Effector memory CD4-positive, alpha-beta T cell (primary cell): ENCODE measurements at regions not wholly inside any gene's neighbourhood (a gene's known extent, or its start where the extent isn't known, plus 50 kb on each side); places are given as distances from the start of the nearest gene placed in this dataset.

Experiments used
- DNase-seq, 3 donors: peaks; one replicate each; pipeline ENCODE4 v3.0.0-alpha.2; 2020
- H3K27ac ChIP-seq: 2 replicates; pipeline ENCODE4 v1.7.0; 2013; ENCODE audit warnings: mild to moderate bottlenecking, low read length, moderate library complexity; ENCODE audit not compliant: insufficient read depth, poor library complexity, severe bottlenecking
- H3K27me3 ChIP-seq: replicated peaks from 2 replicates; pipeline ENCODE4 v1.7.0; 2013; ENCODE audit warnings: mild to moderate bottlenecking, low read length; ENCODE audit not compliant: insufficient read depth, control insufficient read depth, poor library complexity, severe bottlenecking
- H3K36me3 ChIP-seq: 2 replicates; pipeline ENCODE4 v1.7.0; 2013; ENCODE audit warnings: mild to moderate bottlenecking, low read length, moderate library complexity; ENCODE audit not compliant: control insufficient read depth, insufficient read depth
- H3K4me1 ChIP-seq: 2 replicates; pipeline ENCODE4 v1.7.0; 2013; ENCODE audit warnings: low read length, mild to moderate bottlenecking; ENCODE audit not compliant: control insufficient read depth, insufficient read depth, poor library complexity, severe bottlenecking
- H3K4me3 ChIP-seq: 2 replicates; pipeline ENCODE4 v1.7.0; 2013; ENCODE audit warnings: low read length, low read depth, mild to moderate bottlenecking; ENCODE audit not compliant: insufficient read depth, poor library complexity, severe bottlenecking
- H3K9me3 ChIP-seq: 2 replicates; pipeline ENCODE4 v1.7.0; 2013; ENCODE audit warnings: mild to moderate bottlenecking, low read length, moderate library complexity; ENCODE audit not compliant: control insufficient read depth

DNA sequence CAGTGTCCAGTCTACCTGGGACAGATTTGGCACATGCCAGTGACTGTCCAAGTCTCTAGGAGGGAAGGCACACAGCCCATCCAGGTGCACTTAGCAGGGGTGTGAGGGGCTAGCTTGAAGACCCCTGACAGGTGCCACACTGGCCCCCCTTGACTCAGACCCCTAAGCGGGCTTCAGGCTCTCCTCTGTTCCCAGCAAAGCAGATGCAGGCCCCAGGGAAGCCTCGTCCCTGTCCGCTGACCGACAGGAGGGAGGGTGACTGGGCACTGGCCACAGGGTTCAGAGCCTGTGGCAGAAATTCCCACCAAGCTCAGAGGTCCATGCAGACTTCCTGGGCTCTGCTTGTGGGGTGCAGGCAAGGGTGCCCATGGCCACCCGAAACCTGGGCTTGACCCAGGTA, 239.8 kb upstream of the MYT1L start:
- Histone ChIP-seq H3K27me3 (no peaks in the 10 kb centered on the region), H3K27ac (no peak overlapping the region), H3K36me3 (no peaks in the 10 kb centered on the region), H3K9me3 (no peaks in the 10 kb centered on the region), H3K4me3 (no peak overlapping the region), H3K4me1 (no peaks in the 10 kb centered on the region)
- no peak for DNase-seq

DNA sequence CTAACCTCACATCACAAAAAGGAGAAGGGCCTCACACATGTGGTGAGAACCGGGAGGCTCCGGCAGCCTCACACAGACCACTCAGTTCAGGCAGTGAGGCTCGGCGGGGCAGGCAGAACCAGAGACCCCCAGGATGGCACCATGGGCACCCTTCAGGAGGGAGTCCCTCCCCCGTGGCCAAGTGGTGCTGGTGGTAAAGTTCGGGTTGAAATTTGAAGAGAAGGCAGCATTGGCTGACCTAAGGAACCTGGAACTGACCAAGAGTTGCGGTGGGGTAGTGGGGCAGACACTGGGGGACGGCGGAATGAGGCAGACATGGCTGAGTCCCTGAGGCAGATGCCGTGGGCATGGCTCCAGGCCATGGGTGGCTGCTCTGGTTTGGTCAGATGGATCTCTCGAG, 239.3 kb upstream of the MYT1L start:
- no peak for DNase-seq
- no peaks in the 10 kb centered on the region for H3K4me1 ChIP-seq
- no peaks in the 10 kb centered on the region for H3K36me3 ChIP-seq
- no peaks in the 10 kb centered on the region for H3K27me3 ChIP-seq
- H3K9me3 ChIP-seq, result no peaks in the 10 kb centered on the region
- H3K4me3 ChIP-seq, result no peak overlapping the region
- H3K27ac ChIP-seq, result no peak overlapping the region

DNA sequence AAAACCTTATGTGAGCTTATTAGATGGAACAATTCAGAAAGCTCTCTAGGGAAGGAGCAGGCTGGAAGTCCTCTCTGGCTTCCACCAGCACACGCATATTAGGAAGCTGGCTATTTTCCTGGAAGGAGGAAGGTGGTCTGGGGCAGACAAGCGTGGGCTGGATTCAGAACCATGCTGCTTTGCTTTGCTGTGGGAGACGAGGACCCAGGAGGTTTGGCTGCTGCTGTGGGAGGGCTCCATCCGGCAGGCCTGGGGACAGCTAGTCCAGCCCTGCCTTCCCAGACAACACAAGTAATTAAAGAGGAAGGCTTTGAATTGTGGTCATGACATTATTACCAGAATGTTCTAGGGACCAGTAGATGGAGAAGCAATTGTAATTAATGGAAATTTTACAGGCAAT, 238.8 kb upstream of the MYT1L start:
- H3K36me3 ChIP-seq, result no peaks in the 10 kb centered on the region
- H3K4me3 ChIP-seq, result no peak overlapping the region

GRCh38 chr2:2569306-2569705, 238.2 kb upstream of the MYT1L start:
- Histone ChIP-seq H3K9me3 (no peaks in the 10 kb centered on the region), H3K4me1 (no peaks in the 10 kb centered on the region), H3K27me3 (no peaks in the 10 kb centered on the region), H3K27ac (no peak overlapping the region), H3K4me3 (no peak overlapping the region), H3K36me3 (no peaks in the 10 kb centered on the region)
- DNase-seq, result no peak

More for the DNA sequence above, 238.8 kb upstream of the MYT1L start:
- Histone ChIP-seq H3K27me3 (no peaks in the 10 kb centered on the region), H3K4me1 (no peaks in the 10 kb centered on the region), H3K27ac (no peak overlapping the region), H3K9me3 (no peaks in the 10 kb centered on the region)
- DNase-seq, result no peak

- H3K4me3 ChIP-seq, result no peak overlapping the region
- DNase-seq, result no peak
- H3K27me3 ChIP-seq, result no peaks in the 10 kb centered on the region
- H3K9me3 ChIP-seq, result no peaks in the 10 kb centered on the region
- no peaks in the 10 kb centered on the region for H3K36me3 ChIP-seq
- no peak overlapping the region for H3K27ac ChIP-seq
- H3K4me1 ChIP-seq, result no peaks in the 10 kb centered on the region
These were observed 237.3 kb upstream of the MYT1L start for GRCh38 chr2:2568411-2568810.

- no peaks in the 10 kb centered on the region for H3K27me3 ChIP-seq
- DNase-seq, result no peak
- no peaks in the 10 kb centered on the region for H3K36me3 ChIP-seq
- no peaks in the 10 kb centered on the region for H3K4me1 ChIP-seq
- H3K9me3 ChIP-seq, result no peaks in the 10 kb centered on the region
- H3K4me3 ChIP-seq, result no peak overlapping the region
- H3K27ac ChIP-seq, result no peak overlapping the region
These were observed 236.7 kb upstream of the MYT1L start for GRCh38 chr2:2567776-2568175.

DNA sequence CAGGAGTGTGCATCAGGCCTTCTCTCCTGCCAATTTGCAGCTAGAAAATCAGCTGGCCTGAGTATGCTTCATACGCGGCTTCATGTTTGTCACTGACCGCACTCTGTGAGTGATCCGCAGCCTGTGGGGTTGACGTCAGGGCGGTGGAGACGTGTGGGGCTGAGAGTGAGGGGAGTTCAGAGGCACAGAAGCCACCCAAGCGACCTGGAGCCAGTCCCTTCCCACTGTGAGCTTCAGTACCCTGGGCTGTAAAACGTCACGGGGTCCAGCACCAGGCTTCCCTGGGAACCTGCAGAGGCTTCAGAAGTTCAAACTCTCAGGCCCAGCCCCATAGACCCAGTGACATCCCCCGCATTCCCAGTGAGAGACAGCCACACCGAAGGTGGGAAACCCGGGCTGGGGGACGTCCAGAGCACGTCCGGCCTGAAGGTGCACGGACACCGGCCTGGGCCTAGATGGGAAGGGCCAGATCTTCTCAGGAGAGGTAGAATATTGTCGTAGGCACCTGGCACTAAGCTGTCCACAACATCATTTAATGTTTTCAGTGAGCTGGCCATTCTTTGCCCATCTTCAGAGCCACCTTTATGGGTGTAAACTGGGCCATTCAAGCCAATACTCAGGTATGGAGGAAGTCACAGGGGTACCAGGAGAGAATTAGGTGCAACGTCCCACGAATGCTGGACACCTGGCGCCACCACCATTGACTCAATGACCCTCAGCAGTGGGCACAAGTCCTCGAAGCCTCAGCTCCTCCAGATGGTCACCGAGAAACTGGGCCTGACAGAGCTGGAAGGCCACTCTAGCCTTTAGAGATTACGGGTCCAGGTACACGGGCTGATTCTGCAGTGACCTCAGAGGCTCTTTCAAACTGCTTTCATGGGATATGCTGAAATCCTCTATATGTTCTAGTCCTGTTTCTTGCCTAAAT, 235.6 kb upstream of the MYT1L start:
- Histone ChIP-seq H3K27me3 (no peaks in the 10 kb centered on the region), H3K4me1 (no peaks in the 10 kb centered on the region), H3K36me3 (no peaks in the 10 kb centered on the region), H3K9me3 (no peaks in the 10 kb centered on the region), H3K4me3 (no peak overlapping the region), H3K27ac (no peak overlapping the region)
- no peak for DNase-seq

DNA sequence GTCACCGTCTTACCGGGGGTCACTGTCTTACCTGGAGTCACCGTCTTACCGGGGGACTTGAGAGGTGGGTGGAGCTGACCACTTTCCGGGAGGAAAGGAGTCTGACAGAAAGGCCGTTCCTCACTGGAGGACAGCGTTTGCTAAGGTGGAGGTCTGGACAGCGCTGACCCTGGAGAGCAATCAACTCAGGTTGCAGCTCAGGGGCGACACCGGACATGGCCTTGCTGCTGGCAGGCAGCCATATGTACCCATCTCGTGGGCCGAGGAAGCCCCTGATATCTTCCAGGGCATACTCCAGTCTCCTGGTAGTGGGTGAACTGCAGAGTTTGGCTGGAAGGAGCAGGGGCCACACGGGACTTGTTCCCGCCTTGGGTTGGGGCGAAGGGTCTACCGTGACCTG, 234.6 kb upstream of the MYT1L start:
- H3K27ac ChIP-seq, result no peak overlapping the region
- DNase-seq, result no peak
- no peaks in the 10 kb centered on the region for H3K4me1 ChIP-seq
- H3K4me3 ChIP-seq, result no peak overlapping the region
- no peaks in the 10 kb centered on the region for H3K9me3 ChIP-seq
- H3K36me3 ChIP-seq, result no peaks in the 10 kb centered on the region
- H3K27me3 ChIP-seq, result no peaks in the 10 kb centered on the region

DNA sequence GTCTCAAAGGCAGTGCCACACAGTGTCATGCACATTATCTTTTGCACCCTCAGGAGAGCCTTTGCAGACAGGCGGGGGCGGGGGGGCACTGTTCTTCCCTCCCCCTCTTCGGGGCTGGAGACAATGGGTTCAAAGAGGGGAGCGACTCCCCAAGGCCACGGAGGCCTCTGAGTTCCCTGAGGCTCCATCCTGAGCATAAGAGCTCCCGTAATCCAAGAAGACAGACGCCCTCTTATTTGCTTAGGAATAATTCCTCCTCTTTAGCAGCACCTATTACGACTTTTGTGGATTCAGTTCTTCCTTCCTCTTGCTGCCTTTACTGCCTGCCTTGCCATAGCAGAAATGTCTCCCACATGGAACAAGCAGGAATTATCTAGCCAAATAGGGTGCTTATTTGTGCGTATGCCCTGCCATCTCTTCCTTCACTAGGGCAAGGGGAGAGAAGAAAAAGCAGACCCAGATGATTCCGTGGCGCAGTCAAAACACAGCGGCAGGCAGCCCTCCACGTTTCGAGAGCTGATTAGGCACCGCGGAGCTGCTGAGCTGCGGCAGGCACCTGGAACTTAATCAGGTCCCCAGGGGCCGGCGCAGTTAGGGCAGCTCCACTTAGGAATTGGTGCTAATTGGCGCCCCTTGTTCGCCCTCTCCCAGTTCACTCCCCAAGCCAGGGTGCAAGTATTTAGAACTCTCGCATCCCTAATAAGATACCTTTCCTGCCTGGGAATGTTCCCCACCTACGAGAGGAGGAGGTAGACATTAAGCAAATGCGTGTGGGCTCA, 233.4 kb upstream of the MYT1L start:
- Histone ChIP-seq H3K36me3 (no peaks in the 10 kb centered on the region), H3K4me3 (no peak overlapping the region), H3K27me3 (no peaks in the 10 kb centered on the region), H3K4me1 (no peaks in the 10 kb centered on the region), H3K9me3 (no peaks in the 10 kb centered on the region), H3K27ac (no peak overlapping the region)
- no peak for DNase-seq

DNA sequence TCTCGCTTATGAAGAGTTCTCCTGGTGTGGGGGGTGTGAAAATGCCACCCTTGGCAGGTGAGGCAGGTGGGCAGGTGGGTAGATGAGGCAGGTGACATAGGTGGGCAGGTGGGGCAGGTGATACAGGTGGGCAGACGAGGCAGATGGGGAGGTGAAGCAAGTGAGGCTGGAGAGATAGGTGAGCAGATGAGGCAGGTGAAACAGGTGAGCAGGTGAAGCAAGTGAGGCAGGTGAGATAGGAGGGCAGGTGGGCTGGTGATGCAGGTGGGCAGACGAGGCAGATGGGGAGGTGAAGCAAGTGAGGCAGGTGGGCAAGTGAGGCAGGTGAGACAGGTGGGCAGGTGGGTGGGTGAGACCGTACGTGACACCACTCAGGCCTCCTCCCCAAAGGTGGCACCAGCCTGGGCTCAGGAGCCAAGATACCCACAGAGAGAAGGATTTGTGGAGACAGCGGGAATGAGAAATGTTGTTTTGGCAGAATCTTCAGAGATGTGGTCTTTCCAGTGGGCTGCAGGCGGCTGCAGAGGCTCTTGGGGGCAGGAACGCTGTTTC, 232.3 kb upstream of the MYT1L start:
- Histone ChIP-seq H3K4me1 (no peaks in the 10 kb centered on the region), H3K4me3 (no peak overlapping the region), H3K27me3 (no peaks in the 10 kb centered on the region), H3K27ac (no peak overlapping the region), H3K9me3 (no peaks in the 10 kb centered on the region), H3K36me3 (no peaks in the 10 kb centered on the region)
- no peak for DNase-seq
